ENCODE measurements at regions not wholly inside any gene's neighbourhood (a gene's known extent, or its start where the extent isn't known, plus 50 kb on each side); places are given as distances from the start of the nearest gene placed in this dataset.

- DNase-seq (no peak), ATAC-seq (ENCODE audit: low FRiP score) (no peak)
- intact Hi-C loops (cut with DNase I): no loop called here
- no peaks in the 10 kb centered on the region for H3K4me1 ChIP-seq (ENCODE audit: control insufficient read depth in 1 of 2, insufficient read depth in 2 of 2, low read length in 2 of 2)
- H3K36me3 ChIP-seq (ENCODE audit: control insufficient read depth in 1 of 2, insufficient read depth in 2 of 2, low read length in 1 of 2): no peaks in the 10 kb centered on the region
- H3K9me3 ChIP-seq (ENCODE audit: control insufficient read depth, low read length): no peaks in the 10 kb centered on the region
- no peak overlapping the region for H3K4me3 ChIP-seq (ENCODE audit: low read length in 2 of 2)
- WGBS, 2 donors: 86 to 87% methylated on average over 2 of the region's 2 CpGs
- no peak overlapping the region for H3K27ac ChIP-seq (ENCODE audit: low read depth in 1 of 2, low read length in 2 of 2)
- no peaks in the 10 kb centered on the region for H3K27me3 ChIP-seq (ENCODE audit: control insufficient read depth in 1 of 2, insufficient read depth in 2 of 2, low read length in 1 of 2)
Observed at GRCh38 chr10:83682414-83682813, 456.9 kb upstream of the GHITM start.

GRCh38 chr10:83685458-83685857, 453.9 kb upstream of the GHITM start:
- WGBS, 2 donors: 66 to 79% methylated on average over 5 of the region's 5 CpGs
- no peak for ATAC-seq (ENCODE audit: low FRiP score)

GRCh38 chr10:83691791-83692596, 447.3 kb upstream of the GHITM start:
- intact Hi-C loops (cut with DNase I): no loop called here
- no peak overlapping the region for H3K27ac ChIP-seq (ENCODE audit: low read depth in 1 of 2, low read length in 2 of 2)
- H3K9me3 ChIP-seq (ENCODE audit: control insufficient read depth, low read length): no peaks in the 10 kb centered on the region
- no peaks in the 10 kb centered on the region for H3K27me3 ChIP-seq (ENCODE audit: control insufficient read depth in 1 of 2, insufficient read depth in 2 of 2, low read length in 1 of 2)
- H3K4me3 ChIP-seq (ENCODE audit: low read length in 2 of 2): no peak overlapping the region
- no peaks in the 10 kb centered on the region for H3K36me3 ChIP-seq (ENCODE audit: control insufficient read depth in 1 of 2, insufficient read depth in 2 of 2, low read length in 1 of 2)
- H3K4me1 ChIP-seq (ENCODE audit: control insufficient read depth in 1 of 2, insufficient read depth in 2 of 2, low read length in 2 of 2): no peaks in the 10 kb centered on the region
- DNase-seq (no peak), ATAC-seq (ENCODE audit: low FRiP score) (no peak)
- 71 to 77% methylated on average over 2 of the region's 2 CpGs for WGBS, 2 donors

More at GRCh38 chr10:83685458-83685857, 453.9 kb upstream of the GHITM start:
- Histone ChIP-seq H3K4me1 (ENCODE audit: control insufficient read depth in 1 of 2, insufficient read depth in 2 of 2, low read length in 2 of 2) (no peaks in the 10 kb centered on the region), H3K9me3 (ENCODE audit: control insufficient read depth, low read length) (no peaks in the 10 kb centered on the region), H3K36me3 (ENCODE audit: control insufficient read depth in 1 of 2, insufficient read depth in 2 of 2, low read length in 1 of 2) (no peaks in the 10 kb centered on the region), H3K4me3 (ENCODE audit: low read length in 2 of 2) (no peak overlapping the region), H3K27me3 (ENCODE audit: control insufficient read depth in 1 of 2, insufficient read depth in 2 of 2, low read length in 1 of 2) (no peaks in the 10 kb centered on the region), H3K27ac (ENCODE audit: low read depth in 1 of 2, low read length in 2 of 2) (no peak overlapping the region)
- intact Hi-C loops (cut with DNase I): no loop called here
- no peak for DNase-seq

- WGBS, 2 donors: 58% methylated on average over 2 of the region's 2 CpGs
- Histone ChIP-seq H3K4me3 (ENCODE audit: low read length in 2 of 2) (no peak overlapping the region), H3K27ac (ENCODE audit: low read depth in 1 of 2, low read length in 2 of 2) (no peak overlapping the region), H3K36me3 (ENCODE audit: control insufficient read depth in 1 of 2, insufficient read depth in 2 of 2, low read length in 1 of 2) (no peaks in the 10 kb centered on the region), H3K9me3 (ENCODE audit: control insufficient read depth, low read length) (peaks cover 1% of the 10 kb centered on the region), H3K27me3 (ENCODE audit: control insufficient read depth in 1 of 2, insufficient read depth in 2 of 2, low read length in 1 of 2) (no peaks in the 10 kb centered on the region), H3K4me1 (ENCODE audit: control insufficient read depth in 1 of 2, insufficient read depth in 2 of 2, low read length in 2 of 2) (no peaks in the 10 kb centered on the region)
- intact Hi-C loops (cut with DNase I): no loop called here
- DNase-seq (no peak), ATAC-seq (ENCODE audit: low FRiP score) (no peak)
Observed at GRCh38 chr10:83698899-83699298, 440.4 kb upstream of the GHITM start.

GRCh38 chr10:83701799-83702198, 437.5 kb upstream of the GHITM start:
- Histone ChIP-seq H3K4me3 (ENCODE audit: low read length in 2 of 2) (no peak overlapping the region), H3K36me3 (ENCODE audit: control insufficient read depth in 1 of 2, insufficient read depth in 2 of 2, low read length in 1 of 2) (no peaks in the 10 kb centered on the region), H3K4me1 (ENCODE audit: control insufficient read depth in 1 of 2, insufficient read depth in 2 of 2, low read length in 2 of 2) (no peaks in the 10 kb centered on the region), H3K27me3 (ENCODE audit: control insufficient read depth in 1 of 2, insufficient read depth in 2 of 2, low read length in 1 of 2) (no peaks in the 10 kb centered on the region), H3K27ac (ENCODE audit: low read depth in 1 of 2, low read length in 2 of 2) (no peak overlapping the region), H3K9me3 (ENCODE audit: control insufficient read depth, low read length) (peaks cover 1% of the 10 kb centered on the region)
- WGBS, 2 donors: 87 to 88% methylated on average over 3 of the region's 3 CpGs
- DNase-seq: no peak
- no peak for ATAC-seq (ENCODE audit: low FRiP score)
- intact Hi-C loops (cut with DNase I): no loop called here

GRCh38 chr10:83702731-83703130, 436.6 kb upstream of the GHITM start:
- DNase-seq: no peak
- no peak for ATAC-seq (ENCODE audit: low FRiP score)

GRCh38 chr10:83706120-83706519, 433.2 kb upstream of the GHITM start:
- WGBS, 2 donors: 76 to 82% methylated on average over 1 of the region's 1 CpG

More at GRCh38 chr10:83702731-83703130, 436.6 kb upstream of the GHITM start:
- no peaks in the 10 kb centered on the region for H3K36me3 ChIP-seq (ENCODE audit: control insufficient read depth in 1 of 2, insufficient read depth in 2 of 2, low read length in 1 of 2)
- H3K9me3 ChIP-seq (ENCODE audit: control insufficient read depth, low read length): peaks cover 1% of the 10 kb centered on the region
- no peak overlapping the region for H3K27ac ChIP-seq (ENCODE audit: low read depth in 1 of 2, low read length in 2 of 2)
- intact Hi-C loops (cut with DNase I): no loop called here
- 83 to 84% methylated on average over 3 of the region's 3 CpGs for WGBS, 2 donors
- no peak overlapping the region for H3K4me3 ChIP-seq (ENCODE audit: low read length in 2 of 2)
- no peaks in the 10 kb centered on the region for H3K4me1 ChIP-seq (ENCODE audit: control insufficient read depth in 1 of 2, insufficient read depth in 2 of 2, low read length in 2 of 2)
- H3K27me3 ChIP-seq (ENCODE audit: control insufficient read depth in 1 of 2, insufficient read depth in 2 of 2, low read length in 1 of 2): no peaks in the 10 kb centered on the region

DNA sequence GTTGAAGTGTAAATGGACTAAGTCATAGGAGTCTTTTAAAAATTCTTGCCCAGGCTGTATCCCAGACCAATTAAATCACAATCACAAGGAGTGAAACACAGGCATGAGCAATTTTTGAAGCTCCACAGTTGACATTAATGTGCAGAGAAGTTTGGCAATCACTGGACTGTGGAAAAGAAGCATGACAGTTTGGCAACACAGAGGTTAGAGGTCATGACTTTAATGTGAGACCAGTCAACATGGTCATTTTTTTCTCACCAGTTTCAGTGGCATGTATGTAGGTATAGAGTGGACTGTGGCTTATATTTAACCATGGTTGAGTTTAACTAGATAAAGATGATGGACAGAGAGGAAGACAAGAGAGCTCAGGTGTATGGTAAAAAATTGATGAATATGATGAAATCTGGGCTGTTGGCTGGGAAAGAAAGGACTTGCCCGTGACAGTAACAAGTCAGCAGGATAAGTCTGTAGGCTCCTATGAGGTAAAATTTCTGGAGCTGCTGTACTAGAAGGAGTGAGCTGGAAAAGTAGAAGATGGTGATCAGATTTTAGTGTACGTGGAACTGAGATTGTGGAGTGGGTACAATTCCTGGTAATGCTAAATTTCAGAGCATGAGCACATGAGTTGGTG, 432.2 kb upstream of the GHITM start:
- Histone ChIP-seq H3K4me3 (ENCODE audit: low read length in 2 of 2) (no peak overlapping the region), H3K4me1 (ENCODE audit: control insufficient read depth in 1 of 2, insufficient read depth in 2 of 2, low read length in 2 of 2) (no peaks in the 10 kb centered on the region), H3K27me3 (ENCODE audit: control insufficient read depth in 1 of 2, insufficient read depth in 2 of 2, low read length in 1 of 2) (no peaks in the 10 kb centered on the region), H3K27ac (ENCODE audit: low read depth in 1 of 2, low read length in 2 of 2) (no peak overlapping the region), H3K9me3 (ENCODE audit: control insufficient read depth, low read length) (no peaks in the 10 kb centered on the region), H3K36me3 (ENCODE audit: control insufficient read depth in 1 of 2, insufficient read depth in 2 of 2, low read length in 1 of 2) (no peaks in the 10 kb centered on the region)
- intact Hi-C loops (cut with DNase I): no loop called here
- DNase-seq (no peak), ATAC-seq (ENCODE audit: low FRiP score) (no peak)
- WGBS, 2 donors: 90 to 98% methylated on average over 2 of the region's 2 CpGs

More at GRCh38 chr10:83706120-83706519, 433.2 kb upstream of the GHITM start:
- ATAC-seq (ENCODE audit: low FRiP score) (no peak), DNase-seq (no peak)
- Histone ChIP-seq H3K36me3 (ENCODE audit: control insufficient read depth in 1 of 2, insufficient read depth in 2 of 2, low read length in 1 of 2) (no peaks in the 10 kb centered on the region), H3K4me1 (ENCODE audit: control insufficient read depth in 1 of 2, insufficient read depth in 2 of 2, low read length in 2 of 2) (no peaks in the 10 kb centered on the region), H3K9me3 (ENCODE audit: control insufficient read depth, low read length) (no peaks in the 10 kb centered on the region), H3K27me3 (ENCODE audit: control insufficient read depth in 1 of 2, insufficient read depth in 2 of 2, low read length in 1 of 2) (no peaks in the 10 kb centered on the region), H3K27ac (ENCODE audit: low read depth in 1 of 2, low read length in 2 of 2) (no peak overlapping the region), H3K4me3 (ENCODE audit: low read length in 2 of 2) (no peak overlapping the region)
- intact Hi-C loops (cut with DNase I): no loop called here

GRCh38 chr10:83713423-83713822, 425.9 kb upstream of the GHITM start:
- Histone ChIP-seq H3K4me3 (ENCODE audit: low read length in 2 of 2) (no peak overlapping the region), H3K36me3 (ENCODE audit: control insufficient read depth in 1 of 2, insufficient read depth in 2 of 2, low read length in 1 of 2) (no peaks in the 10 kb centered on the region), H3K4me1 (ENCODE audit: control insufficient read depth in 1 of 2, insufficient read depth in 2 of 2, low read length in 2 of 2) (no peaks in the 10 kb centered on the region), H3K27me3 (ENCODE audit: control insufficient read depth in 1 of 2, insufficient read depth in 2 of 2, low read length in 1 of 2) (no peaks in the 10 kb centered on the region), H3K9me3 (ENCODE audit: control insufficient read depth, low read length) (no peaks in the 10 kb centered on the region), H3K27ac (ENCODE audit: low read depth in 1 of 2, low read length in 2 of 2) (no peak overlapping the region)
- DNase-seq (no peak), ATAC-seq (ENCODE audit: low FRiP score) (no peak)
- 52 to 90% methylated on average over 1 of the region's 1 CpG for WGBS, 2 donors
- intact Hi-C loops (cut with DNase I): no loop called here

All from aorta (tissue), 5 donors.